NOMO-1 treated with dmso at 0.1 percent for 144 hours (cell line): ENCODE measurements at regions not wholly inside any gene's neighbourhood (a gene's known extent, or its start where the extent isn't known, plus 50 kb on each side); places are given as distances from the start of the nearest gene placed in this dataset.
"Not testable (repeated sequence)": the region's sequence is repeated elsewhere in the genome, so short reads cannot be mapped to it uniquely, and the experiment has no call there.

Experiments used
- DNase-seq: peaks from one replicate; lab custom pipeline; 2025; ENCODE audit not compliant: unreplicated experiment; lab: John Stamatoyannopoulos, UW

DNA sequence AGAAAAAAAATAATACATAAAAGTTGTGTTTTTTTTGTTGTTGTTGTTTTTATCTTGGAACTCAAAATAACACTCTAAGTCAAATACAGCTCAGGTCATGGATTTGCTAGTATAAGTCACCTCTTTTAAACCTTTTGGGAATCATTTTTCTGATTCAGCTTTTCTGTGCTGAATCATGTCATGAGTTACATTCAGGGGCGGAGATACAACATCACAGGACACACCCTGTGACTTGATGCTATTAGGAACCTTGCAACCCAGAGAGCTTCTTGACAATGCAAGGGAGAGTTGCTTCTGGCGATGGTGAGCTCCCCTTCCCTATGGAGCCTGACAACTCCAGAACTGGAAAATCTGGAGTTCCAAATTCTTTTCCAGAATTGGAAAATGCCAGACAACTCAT lies 358.3 kb upstream of the C16orf82 start:
- no peak for DNase-seq

DNA sequence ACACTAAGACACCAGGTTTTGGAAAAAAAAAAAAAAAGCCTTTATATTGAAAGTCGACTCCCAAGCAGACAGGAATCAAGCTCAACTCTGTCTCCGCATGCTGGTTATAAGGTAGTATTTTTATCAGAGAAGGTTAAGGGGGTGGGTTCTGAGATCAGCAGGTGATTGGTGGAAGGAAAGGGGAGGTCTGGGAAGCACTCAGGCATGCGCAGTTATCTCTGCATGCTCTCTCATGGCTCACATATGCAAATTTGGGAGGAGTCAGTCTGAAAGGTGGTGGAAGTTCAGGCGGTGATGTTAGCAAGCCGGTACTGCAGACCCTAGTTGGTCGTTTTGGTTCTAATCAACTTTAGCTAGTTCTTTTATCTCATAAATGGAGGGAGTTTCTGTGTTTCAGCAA lies 357.6 kb upstream of the C16orf82 start:
- no peak for DNase-seq

- DNase-seq = no peak
These were observed 357.0 kb upstream of the C16orf82 start for GRCh38 chr16:26709754-26710153.

DNA sequence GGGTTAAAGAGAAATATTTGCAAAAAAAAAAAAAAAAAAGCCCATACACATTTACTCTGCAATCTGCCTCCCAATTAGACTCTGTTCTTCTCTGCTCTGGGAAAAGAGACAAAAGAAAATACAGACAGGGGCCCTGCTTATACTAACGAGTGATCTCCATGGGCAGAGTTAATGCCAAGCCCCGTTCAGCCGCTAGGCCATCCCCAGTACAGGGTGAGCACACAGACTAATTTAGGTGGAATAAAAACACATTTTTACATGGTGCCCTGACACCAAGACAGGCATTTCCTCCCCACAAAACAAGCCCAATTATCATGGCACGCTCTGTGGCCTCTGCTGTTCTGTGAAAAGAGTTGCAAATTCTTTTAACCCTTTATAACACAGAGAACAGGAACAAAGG lies 356.3 kb upstream of the C16orf82 start:
- no peak for DNase-seq

DNA sequence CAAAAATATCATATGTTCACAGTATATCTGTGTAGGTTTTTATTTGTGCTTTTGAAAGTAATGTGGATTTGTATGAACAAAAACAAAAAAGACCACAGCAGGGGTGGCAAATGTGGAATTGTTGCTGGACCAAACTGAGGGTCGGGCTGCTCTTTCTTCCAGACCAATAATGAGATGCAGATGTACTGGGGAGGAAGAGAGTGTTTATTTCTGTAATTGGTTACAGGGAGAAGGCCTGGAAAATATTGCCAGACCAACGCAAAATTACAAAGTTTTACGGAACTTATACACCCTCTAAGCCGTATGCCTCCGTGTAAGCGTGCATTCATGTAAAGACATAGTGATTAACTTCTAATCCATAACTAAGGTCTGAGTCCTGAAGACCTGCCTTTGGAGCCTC lies 353.9 kb upstream of the C16orf82 start:
- no peak for DNase-seq

DNA sequence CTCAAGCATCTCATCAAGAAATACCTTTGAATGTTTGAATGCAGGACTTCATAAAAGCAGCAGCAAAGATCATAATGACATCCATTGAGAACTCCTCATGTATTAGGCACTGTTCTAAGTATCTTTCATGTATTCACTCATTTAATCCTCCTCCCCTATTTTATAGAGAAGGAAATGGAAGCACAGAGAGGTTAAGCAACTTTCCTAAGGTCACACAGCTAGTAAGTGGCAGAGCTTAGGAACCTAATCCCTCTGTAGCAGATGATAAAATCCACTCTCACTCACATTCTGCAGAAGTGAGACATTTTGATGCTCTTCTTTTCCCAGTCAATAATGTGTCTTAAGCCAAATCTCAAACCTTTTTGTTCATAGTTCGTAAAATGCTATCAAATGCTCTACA lies 350.8 kb upstream of the C16orf82 start:
- no peak for DNase-seq

DNA sequence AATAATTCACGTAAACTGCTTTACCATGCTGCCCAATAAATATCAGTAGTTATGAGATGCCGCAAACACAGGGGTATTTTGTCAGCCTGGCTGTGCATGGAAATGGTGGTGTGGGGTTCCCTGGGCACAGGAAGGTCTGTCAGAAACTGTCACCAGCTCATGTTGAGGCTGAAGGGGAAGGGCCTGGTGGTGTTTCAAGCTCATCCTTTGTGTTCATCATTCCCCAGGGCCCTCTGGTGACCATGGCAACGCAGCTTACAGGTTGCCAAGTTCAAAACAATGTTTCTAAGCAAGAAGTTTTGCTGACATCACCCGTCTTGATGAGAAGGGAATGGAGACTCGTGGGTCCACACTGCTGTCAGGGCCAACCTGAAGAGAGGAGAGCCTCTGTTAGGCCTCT lies 348.9 kb upstream of the C16orf82 start:
- no peak for DNase-seq

GRCh38 chr16:26721290-26721689 lies 345.4 kb upstream of the C16orf82 start:
- no peak for DNase-seq

DNA sequence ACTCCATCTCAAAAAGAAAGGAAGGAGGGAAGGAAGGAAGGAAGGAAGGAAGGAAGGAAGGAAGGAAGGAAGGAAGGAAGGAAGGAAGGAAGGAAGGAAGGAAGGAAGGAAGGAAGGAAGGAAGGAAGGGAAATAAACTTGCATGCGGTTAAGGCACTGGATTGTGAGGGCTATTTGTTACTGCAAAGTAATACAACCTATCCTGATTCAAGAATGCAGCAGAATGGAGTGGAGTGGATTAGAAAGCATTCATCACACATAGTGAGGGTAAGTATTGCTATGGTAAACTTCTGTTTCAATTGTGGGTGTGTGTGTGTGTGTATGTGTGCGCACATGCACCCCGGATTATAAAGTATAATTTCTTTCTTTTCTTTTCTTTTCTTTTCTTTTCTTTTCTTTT lies 344.8 kb upstream of the C16orf82 start:
- not testable (repeated sequence) for DNase-seq

DNA sequence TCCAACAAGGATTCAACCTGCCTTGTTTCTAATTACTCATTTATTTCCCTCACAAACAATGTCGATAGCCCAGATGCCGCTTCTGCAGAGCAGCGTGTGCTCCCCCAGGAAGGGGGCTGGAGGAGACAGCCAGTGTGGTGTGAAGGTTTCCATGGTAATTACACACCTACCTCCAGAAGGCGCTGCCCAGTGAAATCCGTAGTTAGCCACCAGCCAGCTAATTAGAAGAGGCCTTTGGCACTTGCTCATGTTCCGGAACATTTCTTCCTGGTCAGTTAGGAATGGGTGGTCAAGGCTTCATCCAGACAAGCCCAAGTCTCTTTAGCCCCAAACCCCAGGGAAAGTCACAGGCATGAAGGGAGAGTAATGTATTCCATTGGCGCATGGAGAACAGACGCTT lies 342.5 kb upstream of the C16orf82 start:
- no peak for DNase-seq

DNA sequence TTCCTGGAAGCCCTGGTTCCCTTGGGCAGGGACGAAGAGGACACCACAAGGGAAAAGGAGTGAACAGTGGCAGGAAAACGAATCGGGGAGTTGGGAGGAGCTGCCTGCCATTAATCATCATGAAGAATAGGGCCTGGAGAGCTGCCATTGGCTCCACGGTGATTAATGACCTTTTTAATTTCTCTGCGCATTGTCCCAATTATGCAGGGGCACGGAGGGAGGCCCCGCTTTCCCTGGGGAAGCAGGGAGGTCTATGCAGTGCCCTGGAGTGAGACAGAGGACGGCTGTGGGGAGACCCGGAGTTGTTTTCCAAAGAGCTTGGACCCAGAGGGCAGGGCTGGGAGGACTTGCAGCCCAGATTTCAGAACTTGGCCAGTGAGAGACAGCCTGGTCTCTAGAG lies 338.9 kb upstream of the C16orf82 start:
- DNase-seq = no peak

DNA sequence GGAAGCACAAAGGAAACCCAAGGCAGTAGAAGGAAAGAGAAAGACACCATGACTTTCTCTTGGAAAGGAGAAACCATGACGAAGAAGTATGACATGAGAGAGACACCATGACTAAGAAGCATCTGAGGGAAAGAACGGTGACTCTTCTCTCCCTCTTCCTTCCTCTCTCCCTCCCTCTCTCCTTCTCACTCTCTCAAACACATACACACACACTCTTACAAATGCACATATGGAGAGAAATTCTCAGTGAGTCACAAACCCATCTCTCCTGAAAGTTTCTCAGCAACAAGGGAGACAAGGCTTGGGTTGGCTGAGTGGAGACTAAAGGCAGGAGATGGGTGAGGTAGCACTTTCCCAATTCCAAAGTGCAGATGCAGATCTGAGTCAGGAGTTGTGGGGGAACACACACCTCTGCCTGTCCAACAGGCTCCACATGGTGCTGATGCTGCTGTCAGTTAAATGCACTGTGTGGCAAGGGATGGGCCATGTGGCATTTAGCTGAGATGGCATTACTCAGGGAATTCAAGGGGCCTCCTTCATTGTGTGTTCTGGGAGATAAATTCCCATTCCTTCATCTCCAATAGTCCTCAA lies 336.7 kb upstream of the C16orf82 start:
- no peak for DNase-seq

- DNase-seq = no peak
These were observed 335.0 kb upstream of the C16orf82 start for GRCh38 chr16:26731729-26732128.

DNA sequence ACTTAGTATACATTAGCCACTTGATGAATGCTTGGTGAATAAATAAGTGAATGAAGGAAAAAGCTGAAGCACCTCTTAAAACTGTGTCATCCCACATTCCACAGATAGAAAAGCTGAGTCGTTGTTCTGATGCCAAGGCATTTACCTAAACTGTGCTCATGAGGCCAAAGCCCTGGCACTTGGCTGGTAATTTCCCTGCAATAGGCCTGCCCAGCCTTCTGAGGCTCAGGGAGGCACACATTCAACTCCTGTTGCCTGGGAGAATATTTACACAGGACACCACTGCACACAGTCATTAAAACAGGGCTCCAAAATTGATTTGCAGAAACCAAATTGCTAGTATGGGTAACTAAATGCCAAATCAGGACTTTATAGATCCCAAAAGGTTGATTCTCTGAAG lies 333.0 kb upstream of the C16orf82 start:
- DNase-seq = no peak

GRCh38 chr16:26735521-26735920 lies 331.2 kb upstream of the C16orf82 start:
- DNase-seq = no peak

DNA sequence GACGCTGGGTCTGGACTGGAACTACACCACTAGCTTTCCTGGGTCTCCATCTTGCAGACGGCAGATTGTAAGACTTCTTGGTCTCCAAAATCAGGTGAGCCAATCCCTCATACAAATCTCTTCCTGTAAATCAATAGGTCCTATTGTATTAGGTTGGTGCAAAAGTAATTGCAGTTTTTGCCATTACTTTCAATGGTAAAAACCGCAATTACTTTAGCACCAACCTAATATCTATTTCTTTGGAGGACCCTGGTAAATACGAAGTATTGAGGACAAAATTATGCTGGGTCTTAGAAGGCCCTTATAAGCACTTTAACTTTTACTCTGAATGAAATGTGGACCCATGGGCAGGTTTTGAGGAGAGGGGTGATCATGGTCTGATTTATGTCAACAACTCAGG lies 330.6 kb upstream of the C16orf82 start:
- no peak for DNase-seq

DNA sequence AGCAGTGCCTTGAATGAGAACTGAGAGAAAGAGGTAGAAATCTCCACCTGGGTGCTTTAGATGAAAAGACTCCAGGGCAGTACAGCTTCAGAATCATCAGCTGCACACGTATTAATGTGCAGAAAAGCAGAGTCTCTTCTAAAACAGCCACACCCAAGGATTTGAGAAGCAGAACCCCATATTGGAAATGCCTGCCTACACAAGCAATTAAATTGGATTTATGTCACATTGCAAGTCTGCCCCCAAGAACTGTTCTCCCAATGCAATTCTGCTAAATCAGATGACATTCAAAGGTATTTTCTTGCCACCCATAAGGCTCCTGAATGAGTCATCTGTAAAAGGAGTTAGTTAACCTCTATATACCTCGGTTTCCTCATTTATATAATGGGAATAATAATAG lies 326.0 kb upstream of the C16orf82 start:
- no peak for DNase-seq

GRCh38 chr16:26742040-26742439 lies 324.7 kb upstream of the C16orf82 start:
- no peak for DNase-seq

DNA sequence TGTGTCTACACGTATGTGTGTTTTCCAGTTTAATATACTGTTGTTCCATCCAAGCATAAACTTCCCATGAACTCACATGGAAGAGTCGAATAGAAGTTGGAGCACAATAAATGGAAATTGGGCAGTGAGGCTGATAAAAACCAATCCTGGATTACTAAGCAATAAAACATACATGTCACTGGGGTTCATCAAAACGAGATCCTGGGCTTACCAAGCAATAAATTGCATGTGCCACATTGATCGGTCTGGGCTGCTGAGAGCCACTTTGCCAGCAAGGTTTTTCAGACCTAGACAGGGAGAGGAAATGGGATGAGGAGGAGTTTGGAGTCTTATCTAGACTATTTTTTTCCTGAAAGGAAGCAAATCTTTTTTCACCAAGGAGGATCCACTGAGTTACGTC lies 322.3 kb upstream of the C16orf82 start:
- DNase-seq = no peak

DNA sequence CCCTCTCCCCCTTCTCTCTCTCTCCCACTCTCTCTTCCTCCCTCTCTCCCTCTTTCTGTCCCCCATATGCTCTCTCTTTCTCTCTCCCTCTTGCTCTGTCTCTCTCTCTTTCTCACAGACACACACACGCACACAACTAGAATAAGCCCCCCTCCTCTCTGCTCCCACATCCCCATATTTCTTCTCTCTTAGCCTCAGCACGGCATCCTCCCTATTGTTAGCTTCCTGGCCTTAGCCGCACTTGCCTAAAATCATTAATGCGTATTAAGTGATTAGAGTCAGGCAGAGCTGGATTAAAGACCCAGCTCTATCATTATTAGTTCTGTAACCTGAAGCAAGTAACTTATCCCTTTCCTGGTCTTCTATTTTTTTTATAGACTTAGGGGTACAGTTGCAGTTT lies 319.0 kb upstream of the C16orf82 start:
- DNase-seq = no peak

DNA sequence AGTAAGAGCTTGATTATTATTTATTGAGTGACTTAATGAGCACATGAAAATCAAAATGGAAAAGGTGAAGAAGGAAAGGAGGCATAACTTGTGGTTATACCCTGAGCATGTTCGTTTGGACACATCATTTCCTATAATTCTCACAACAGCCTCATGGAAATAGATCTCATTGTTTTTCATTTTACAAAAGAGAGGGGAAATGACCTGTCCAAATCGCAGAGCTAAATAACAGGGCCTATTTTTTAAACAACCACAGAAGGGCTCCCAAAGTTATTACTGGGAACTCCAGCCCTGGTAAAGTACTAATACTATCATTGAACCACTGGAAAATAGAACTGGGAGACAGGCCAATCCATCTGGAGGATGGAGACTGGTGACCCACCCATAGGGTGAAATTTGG lies 317.7 kb upstream of the C16orf82 start:
- no peak for DNase-seq

DNA sequence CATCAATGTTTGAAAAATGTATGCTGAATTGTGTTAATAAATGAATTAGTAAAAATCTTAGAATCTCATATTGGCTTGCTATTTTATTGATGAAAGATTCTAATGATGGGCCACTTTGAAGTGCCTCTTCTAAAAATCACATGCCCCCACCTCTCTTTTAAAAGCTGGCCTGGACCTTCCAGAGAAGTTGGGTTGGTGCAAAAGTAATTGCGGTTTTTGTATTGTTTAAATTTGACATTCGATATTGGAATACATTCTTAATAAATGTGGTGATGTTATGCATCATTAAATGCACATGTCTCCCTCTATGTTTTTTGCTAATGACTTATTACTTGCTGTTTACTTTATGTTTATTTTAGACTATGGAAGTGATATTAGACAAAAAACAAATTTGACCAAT lies 314.6 kb upstream of the C16orf82 start:
- no peak for DNase-seq

- DNase-seq = no peak
These were observed 310.1 kb upstream of the C16orf82 start for GRCh38 chr16:26756633-26757032.

DNA sequence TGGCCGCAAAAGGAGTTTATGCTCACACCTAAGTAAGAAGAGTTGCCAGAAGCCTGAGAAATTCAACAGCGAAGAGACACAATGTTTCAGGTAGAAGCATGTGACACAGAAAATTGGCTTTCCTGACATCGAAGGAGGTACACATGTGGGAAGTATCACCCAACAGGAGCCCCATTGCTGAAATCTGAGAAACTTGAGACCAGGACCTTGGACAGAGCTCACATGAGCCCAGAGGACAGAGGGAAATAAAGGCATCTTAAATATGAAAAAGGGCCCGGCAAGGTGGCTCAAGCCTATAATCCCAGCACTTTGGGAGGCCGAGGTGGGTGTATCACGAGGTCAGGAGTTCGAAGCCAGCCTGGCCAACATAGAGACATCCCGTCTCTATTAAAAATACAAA lies 304.1 kb upstream of the C16orf82 start:
- no peak for DNase-seq
